ENCODE measurements at regions not wholly inside any gene's neighbourhood (a gene's known extent, or its start where the extent isn't known, plus 50 kb on each side); places are given as distances from the start of the nearest gene placed in this dataset.

GRCh38 chr9:88824711-88825110, 166.6 kb upstream of the S1PR3 start:
- no peak for TF ChIP-seq EZH2 (IDR thresholded peaks at IDR 0.05; ENCODE audit: borderline replicate concordance, insufficient read depth, low read depth, low read length, poor library complexity, severe bottlenecking)
- no peak for TF ChIP-seq CTCF (IDR thresholded peaks at IDR 0.05)

Measured in B cell (primary cell).